ENCODE measurements at regions not wholly inside any gene's neighbourhood (a gene's known extent, or its start where the extent isn't known, plus 50 kb on each side); places are given as distances from the start of the nearest gene placed in this dataset.

DNA sequence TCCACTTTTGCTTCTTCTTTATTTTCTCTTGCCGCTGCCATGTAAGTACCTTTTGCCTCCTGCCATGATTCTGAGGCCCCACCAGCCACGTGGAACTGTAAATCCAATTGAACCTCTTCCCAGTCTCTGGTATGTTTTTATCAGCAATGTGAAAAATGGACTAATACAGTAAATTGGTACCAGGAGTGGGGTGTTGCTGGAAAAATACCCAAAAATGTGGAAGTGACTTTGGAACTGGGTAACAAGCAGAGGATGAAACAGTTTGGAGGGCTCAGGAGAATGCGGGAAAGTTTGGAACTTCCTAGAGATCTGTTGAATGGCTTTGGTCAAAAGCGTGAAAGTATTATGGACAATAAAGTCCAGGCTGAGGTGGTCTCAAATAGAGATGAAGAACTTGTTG is 670.3 kb upstream of the ZWINT start:
- ChIA-PET CTCF (no interaction called here), POLR2A (no interaction called here)
- Histone ChIP-seq H4K20me1 (ENCODE audit: control insufficient read depth, insufficient read depth, low read length, poor library complexity, severe bottlenecking) (no peaks in the 10 kb centered on the region), H3K27me3 (replicated peaks in 1 of 4; ENCODE audit: control extremely low read depth in 1 of 4, control insufficient read depth in 3 of 4, insufficient read depth in 4 of 4, low read length in 3 of 4) (no peaks in the 10 kb centered on the region), H2AFZ (ENCODE audit: insufficient read depth, low read depth, low read length, poor library complexity, severe bottlenecking) (no peak overlapping the region), H3K79me2 (ENCODE audit: control insufficient read depth, insufficient read depth, low read length) (no peaks in the 10 kb centered on the region), H3K9ac (ENCODE audit: low read length) (no peak overlapping the region), H3K9me3 (ENCODE audit: control extremely low read depth in 1 of 3, control insufficient read depth in 2 of 3, insufficient read depth in 1 of 3, low read length in 2 of 3) (peaks cover 0 to 11% (median 8%) of the 10 kb centered on the region in 3 donors), H3K4me2 (replicated peaks; ENCODE audit: low read depth, low read length, poor library complexity, severe bottlenecking) (no peak overlapping the region), H3K4me1 (ENCODE audit: control insufficient read depth in 2 of 2, insufficient read depth in 2 of 2, low read length in 2 of 2) (no peaks in the 10 kb centered on the region), H3K27ac (ENCODE audit: low read length in 2 of 2) (no peak overlapping the region), H3K36me3 (replicated peaks in 1 of 2; ENCODE audit: control extremely low read depth in 1 of 2, control insufficient read depth in 1 of 2, extremely low read depth in 1 of 2, insufficient read depth in 2 of 2, low read length in 1 of 2) (no peaks in the 10 kb centered on the region), H3K4me3 (ENCODE audit: control extremely low read depth in 1 of 5, extremely low read depth in 1 of 5, insufficient read depth in 1 of 5, low read depth in 2 of 5, low read length in 4 of 5) (no peak overlapping the region)
- H3K4me3 Mint-ChIP-seq = no peak overlapping the region
- intact Hi-C loops (cut with micrococcal nuclease) = no loop called here
- no peak for DNase-seq
- H3K27ac Mint-ChIP-seq = no peak overlapping the region
- H3K9me3 Mint-ChIP-seq (ENCODE audit: insufficient read depth) = peaks cover 2% of the 10 kb centered on the region
- no peaks in the 10 kb centered on the region for H3K4me1 Mint-ChIP-seq
- no peaks in the 10 kb centered on the region for H3K27me3 Mint-ChIP-seq
- 94% methylated on average over 4 of the region's 4 CpGs for WGBS (ENCODE audit: insufficient coverage)
- ATAC-seq (ENCODE audit: low read depth) = no peak
- TF ChIP-seq CTCF (IDR thresholded peaks at IDR 0.05) = no peak
- no peak for TF ChIP-seq EZH2 (IDR thresholded peaks at IDR 0.05; ENCODE audit: borderline replicate concordance, insufficient read depth, low read depth, low read length, poor library complexity, severe bottlenecking)

DNA sequence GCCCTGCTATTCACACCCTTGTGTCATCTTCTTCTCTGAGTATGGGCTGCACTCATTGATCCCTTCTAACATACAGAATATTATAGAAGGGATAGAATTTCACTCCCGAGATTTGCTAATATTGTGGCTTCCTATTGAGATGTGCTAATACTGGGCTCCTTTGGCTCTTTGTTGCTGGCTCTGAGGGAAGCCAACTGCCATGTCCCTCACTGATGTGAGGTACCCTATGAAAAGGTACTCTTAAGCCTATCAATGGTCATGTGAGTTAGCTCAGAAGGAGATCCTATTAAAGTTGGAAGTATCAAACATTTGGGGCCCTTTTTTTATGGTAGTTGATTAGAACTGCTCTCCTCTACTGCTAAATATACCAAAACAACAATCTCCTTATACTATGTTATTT is 665.2 kb upstream of the ZWINT start:
- no peak overlapping the region for H2AFZ ChIP-seq (ENCODE audit: insufficient read depth, low read depth, low read length, poor library complexity, severe bottlenecking)
- H4K20me1 ChIP-seq (ENCODE audit: control insufficient read depth, insufficient read depth, low read length, poor library complexity, severe bottlenecking) = no peaks in the 10 kb centered on the region
- H3K9me3 Mint-ChIP-seq (ENCODE audit: insufficient read depth) = no peaks in the 10 kb centered on the region
- no peaks in the 10 kb centered on the region for H3K4me1 ChIP-seq (ENCODE audit: control insufficient read depth in 2 of 2, insufficient read depth in 2 of 2, low read length in 2 of 2)
- no peak overlapping the region for H3K9ac ChIP-seq (ENCODE audit: low read length)
- no peaks in the 10 kb centered on the region for H3K27me3 Mint-ChIP-seq
- no CpG with 5 or more reads among the region's 1 CpG for WGBS (ENCODE audit: insufficient coverage)
- no peaks in the 10 kb centered on the region for H3K79me2 ChIP-seq (ENCODE audit: control insufficient read depth, insufficient read depth, low read length)
- CTCF ChIA-PET = no interaction called here
- no peaks in the 10 kb centered on the region for H3K27me3 ChIP-seq (replicated peaks in 1 of 4; ENCODE audit: control extremely low read depth in 1 of 4, control insufficient read depth in 3 of 4, insufficient read depth in 4 of 4, low read length in 3 of 4)
- POLR2A ChIA-PET = no interaction called here
- H3K27ac Mint-ChIP-seq = no peak overlapping the region
- DNase-seq (no peak), ATAC-seq (ENCODE audit: low read depth) (no peak)
- H3K4me2 ChIP-seq (replicated peaks; ENCODE audit: low read depth, low read length, poor library complexity, severe bottlenecking) = no peak overlapping the region
- no peaks in the 10 kb centered on the region for H3K4me1 Mint-ChIP-seq
- intact Hi-C loops (cut with micrococcal nuclease) = no loop called here
- no peaks in the 10 kb centered on the region for H3K36me3 ChIP-seq (replicated peaks in 1 of 2; ENCODE audit: control extremely low read depth in 1 of 2, control insufficient read depth in 1 of 2, extremely low read depth in 1 of 2, insufficient read depth in 2 of 2, low read length in 1 of 2)
- H3K27ac ChIP-seq (ENCODE audit: low read length in 2 of 2) = no peak overlapping the region
- H3K4me3 ChIP-seq (ENCODE audit: control extremely low read depth in 1 of 5, extremely low read depth in 1 of 5, insufficient read depth in 1 of 5, low read depth in 2 of 5, low read length in 4 of 5) = no peak overlapping the region
- peaks cover 0 to 6% (median 0%) of the 10 kb centered on the region in 3 donors for H3K9me3 ChIP-seq (ENCODE audit: control extremely low read depth in 1 of 3, control insufficient read depth in 2 of 3, insufficient read depth in 1 of 3, low read length in 2 of 3)
- TF ChIP-seq CTCF (IDR thresholded peaks at IDR 0.05) (no peak), EZH2 (IDR thresholded peaks at IDR 0.05; ENCODE audit: borderline replicate concordance, insufficient read depth, low read depth, low read length, poor library complexity, severe bottlenecking) (no peak)
- no peak overlapping the region for H3K4me3 Mint-ChIP-seq
